ENCODE measurements at regions not wholly inside any gene's neighbourhood (a gene's known extent, or its start where the extent isn't known, plus 50 kb on each side); places are given as distances from the start of the nearest gene placed in this dataset.

DNA sequence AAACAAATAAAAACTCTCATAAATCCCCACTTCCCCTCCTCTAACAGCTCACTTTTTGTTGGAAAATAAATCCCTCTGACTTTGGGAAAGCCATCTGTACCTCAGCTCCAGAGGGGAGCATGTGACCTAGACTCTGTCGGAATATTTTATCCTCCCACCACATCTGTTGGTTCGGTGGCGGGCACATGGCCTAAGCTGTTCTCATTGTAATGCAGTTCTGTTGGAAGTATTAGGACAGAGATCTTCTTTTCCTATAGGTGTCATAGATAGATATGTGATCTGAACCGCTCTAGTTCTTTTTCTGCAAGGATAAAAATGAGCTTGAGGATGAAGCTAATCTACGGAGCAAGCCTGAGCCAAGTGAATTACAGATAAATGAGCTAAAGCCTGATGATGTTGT, 50.5 kb upstream of the EPS8L3 start:
- Mint-ChIP-seq H3K27me3 (no peaks in the 10 kb centered on the region), H3K4me3 (ENCODE audit: low read depth) (no peak overlapping the region), H3K36me3 (ENCODE audit: insufficient read depth) (peaks cover 2% of the 10 kb centered on the region), H3K9me3 (ENCODE audit: low read depth) (peaks cover 4% of the 10 kb centered on the region), H3K27ac (no peak overlapping the region), H3K4me1 (ENCODE audit: low read depth) (no peaks in the 10 kb centered on the region)
- DNase-seq (ENCODE audit: low spot score, unreplicated experiment) = no peak
- TF ChIP-seq, protein P1, sequence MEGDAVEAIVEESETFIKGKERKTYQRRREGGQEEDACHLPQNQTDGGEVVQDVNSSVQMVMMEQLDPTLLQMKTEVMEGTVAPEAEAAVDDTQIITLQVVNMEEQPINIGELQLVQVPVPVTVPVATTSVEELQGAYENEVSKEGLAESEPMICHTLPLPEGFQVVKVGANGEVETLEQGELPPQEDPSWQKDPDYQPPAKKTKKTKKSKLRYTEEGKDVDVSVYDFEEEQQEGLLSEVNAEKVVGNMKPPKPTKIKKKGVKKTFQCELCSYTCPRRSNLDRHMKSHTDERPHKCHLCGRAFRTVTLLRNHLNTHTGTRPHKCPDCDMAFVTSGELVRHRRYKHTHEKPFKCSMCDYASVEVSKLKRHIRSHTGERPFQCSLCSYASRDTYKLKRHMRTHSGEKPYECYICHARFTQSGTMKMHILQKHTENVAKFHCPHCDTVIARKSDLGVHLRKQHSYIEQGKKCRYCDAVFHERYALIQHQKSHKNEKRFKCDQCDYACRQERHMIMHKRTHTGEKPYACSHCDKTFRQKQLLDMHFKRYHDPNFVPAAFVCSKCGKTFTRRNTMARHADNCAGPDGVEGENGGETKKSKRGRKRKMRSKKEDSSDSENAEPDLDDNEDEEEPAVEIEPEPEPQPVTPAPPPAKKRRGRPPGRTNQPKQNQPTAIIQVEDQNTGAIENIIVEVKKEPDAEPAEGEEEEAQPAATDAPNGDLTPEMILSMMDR (IDR thresholded peaks at IDR 0.05; ENCODE audit: unreplicated experiment) = no peak

Data from progenitor cell of endocrine pancreas (in vitro differentiated cells).